NCI-H2107 treated with DMSO at 0.1 percent for 48 hours (cell line): ENCODE measurements at regions not wholly inside any gene's neighbourhood (a gene's known extent, or its start where the extent isn't known, plus 50 kb on each side); places are given as distances from the start of the nearest gene placed in this dataset.

Source experiments
- DNase-seq: peaks from one replicate; lab custom pipeline; 2025; ENCODE audit not compliant: unreplicated experiment; lab: John Stamatoyannopoulos, UW

- no peak for DNase-seq
Observed at GRCh38 chr10:131001438-131001837, 310.1 kb downstream of the TCERG1L start.

- DNase-seq: peak; percentile 48
Observed at GRCh38 chr10:131002031-131002861, 309.3 kb downstream of the TCERG1L start.

- no peak for DNase-seq
Observed at GRCh38 chr10:131003455-131003854, 308.1 kb downstream of the TCERG1L start.

- DNase-seq: no peak
Observed at GRCh38 chr10:131004276-131004675, 307.2 kb downstream of the TCERG1L start.

GRCh38 chr10:131006458-131007256 lies 304.9 kb downstream of the TCERG1L start:
- no peak for DNase-seq

- DNase-seq: no peak
Observed at GRCh38 chr10:131009791-131010190, 301.7 kb downstream of the TCERG1L start.

- no peak for DNase-seq
Observed at GRCh38 chr10:131010965-131011575, 300.5 kb downstream of the TCERG1L start.

- no peak for DNase-seq
Observed at GRCh38 chr10:131011936-131012640, 299.4 kb downstream of the TCERG1L start.

- DNase-seq: no peak
Observed at GRCh38 chr10:131012641-131012985, 298.9 kb downstream of the TCERG1L start.

GRCh38 chr10:131013281-131013912 lies 298.1 kb downstream of the TCERG1L start:
- DNase-seq: no peak

GRCh38 chr10:131014271-131014670 lies 297.2 kb downstream of the TCERG1L start:
- no peak for DNase-seq

GRCh38 chr10:131015271-131015670 lies 296.2 kb downstream of the TCERG1L start:
- DNase-seq: no peak

- DNase-seq: no peak
Observed at GRCh38 chr10:131016556-131016955, 295.0 kb downstream of the TCERG1L start.

- DNase-seq: no peak
Observed at GRCh38 chr10:131017566-131018285, 293.8 kb downstream of the TCERG1L start.

GRCh38 chr10:131018886-131019500 lies 292.5 kb downstream of the TCERG1L start:
- DNase-seq: no peak

- DNase-seq: no peak
Observed at GRCh38 chr10:131019696-131020095, 291.8 kb downstream of the TCERG1L start.

- no peak for DNase-seq
Observed at GRCh38 chr10:131020775-131021174, 290.7 kb downstream of the TCERG1L start.

- DNase-seq: no peak
Observed at GRCh38 chr10:131021246-131021895, 290.1 kb downstream of the TCERG1L start.

- DNase-seq: no peak
Observed at GRCh38 chr10:131021969-131022368, 289.6 kb downstream of the TCERG1L start.
